ENCODE measurements at regions not wholly inside any gene's neighbourhood (a gene's known extent, or its start where the extent isn't known, plus 50 kb on each side); places are given as distances from the start of the nearest gene placed in this dataset.

DNA sequence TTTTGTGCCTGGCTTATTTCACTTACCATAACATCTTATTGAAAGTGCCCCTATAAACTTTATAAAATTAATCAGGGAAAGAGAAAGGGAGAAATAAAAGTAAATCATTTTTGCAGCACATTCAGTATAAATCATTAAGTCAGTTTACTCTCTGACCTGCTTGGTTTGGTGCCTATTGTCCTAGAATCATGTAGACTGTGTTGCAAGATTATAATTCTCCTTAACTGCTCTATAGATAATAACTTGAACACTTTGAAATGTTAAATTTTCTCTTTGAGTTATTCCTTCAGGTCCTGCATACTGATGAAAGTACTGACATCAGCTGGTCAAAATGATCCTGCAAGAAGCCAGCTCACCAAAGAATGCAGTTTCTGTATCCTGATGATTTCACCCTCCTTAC lies 969.6 kb upstream of the GJE1 start:
- no peak for TF ChIP-seq EZH2 (IDR thresholded peaks at IDR 0.05)
- TF ChIP-seq, protein P1, sequence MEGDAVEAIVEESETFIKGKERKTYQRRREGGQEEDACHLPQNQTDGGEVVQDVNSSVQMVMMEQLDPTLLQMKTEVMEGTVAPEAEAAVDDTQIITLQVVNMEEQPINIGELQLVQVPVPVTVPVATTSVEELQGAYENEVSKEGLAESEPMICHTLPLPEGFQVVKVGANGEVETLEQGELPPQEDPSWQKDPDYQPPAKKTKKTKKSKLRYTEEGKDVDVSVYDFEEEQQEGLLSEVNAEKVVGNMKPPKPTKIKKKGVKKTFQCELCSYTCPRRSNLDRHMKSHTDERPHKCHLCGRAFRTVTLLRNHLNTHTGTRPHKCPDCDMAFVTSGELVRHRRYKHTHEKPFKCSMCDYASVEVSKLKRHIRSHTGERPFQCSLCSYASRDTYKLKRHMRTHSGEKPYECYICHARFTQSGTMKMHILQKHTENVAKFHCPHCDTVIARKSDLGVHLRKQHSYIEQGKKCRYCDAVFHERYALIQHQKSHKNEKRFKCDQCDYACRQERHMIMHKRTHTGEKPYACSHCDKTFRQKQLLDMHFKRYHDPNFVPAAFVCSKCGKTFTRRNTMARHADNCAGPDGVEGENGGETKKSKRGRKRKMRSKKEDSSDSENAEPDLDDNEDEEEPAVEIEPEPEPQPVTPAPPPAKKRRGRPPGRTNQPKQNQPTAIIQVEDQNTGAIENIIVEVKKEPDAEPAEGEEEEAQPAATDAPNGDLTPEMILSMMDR (IDR thresholded peaks at IDR 0.05): no peak
